K562 (cell line): ENCODE measurements at regions not wholly inside any gene's neighbourhood (a gene's known extent, or its start where the extent isn't known, plus 50 kb on each side); places are given as distances from the start of the nearest gene placed in this dataset.
A peak's percentile ranks its signal among the peaks of the same experiment; 100 is the strongest.

Experiments used
- ERF ChIP-seq: fragments of 450-650 bp; formaldehyde crosslinking; IDR thresholded peaks from 2 replicates; pipeline ENCODE4 v1.4.0; 2020; ENCODE audit warnings: mild to moderate bottlenecking, mixed read lengths
- ESRRB ChIP-seq: fragments of 250-450 bp; sonication (Bioruptor Pico); IDR thresholded peaks from 2 replicates; pipeline ENCODE4 v1.5.0; 2020; ENCODE audit warnings: mild to moderate bottlenecking, moderate library complexity, borderline replicate concordance
- ETV5 ChIP-seq: sonication (generic); formaldehyde crosslinking; IDR thresholded peaks from 2 replicates; pipeline ENCODE4 v1.4.0; 2020; ENCODE audit warnings: low read depth, mild to moderate bottlenecking, missing genetic modification reagents
- FOXA3 ChIP-seq, 2 experiments: fragments of 450-650 bp in 1 of 2; sonication (generic) in 1 of 2; formaldehyde crosslinking; IDR thresholded peaks in 1 of 2; conservative IDR thresholded peaks in 1 of 2; 2 replicates each; pipeline versions ENCODE4 v1.4.0 to v1.8.0; 2020 to 2022; ENCODE audit warnings: mild to moderate bottlenecking in 2 of 2, missing genetic modification reagents in 1 of 2
- FOXJ2 ChIP-seq: fragments of 200-800 bp; sonication (Bioruptor generic); IDR thresholded peaks from 2 replicates; pipeline ENCODE4 v1.6.1; 2016; ENCODE audit warnings: missing genetic modification characterization, missing compliant biosample characterization
- FOXJ3 ChIP-seq: sonication (generic); formaldehyde crosslinking; IDR thresholded peaks from 2 replicates; pipeline ENCODE4 v1.4.0; 2020; ENCODE audit warnings: mild to moderate bottlenecking, missing genetic modification reagents
- FOXK1 ChIP-seq: sonication (generic); formaldehyde crosslinking; IDR thresholded peaks from 2 replicates; pipeline ENCODE4 v1.8.0; 2022; ENCODE audit warnings: missing genetic modification reagents, mild to moderate bottlenecking, borderline replicate concordance
- GTF2F1 ChIP-seq: IDR thresholded peaks from 2 replicates; pipeline ENCODE4 v1.6.1; 2011; ENCODE audit warnings: low read depth, low read length, improper control_type of control experiment
- NCOA1 ChIP-seq: fragments of 450-650 bp; IDR thresholded peaks from 2 replicates; pipeline ENCODE4 v1.6.1; 2016; ENCODE audit warnings: low read depth
- PRDM10 ChIP-seq: fragments of 450-650 bp; IDR thresholded peaks from 2 replicates; pipeline ENCODE4 v1.6.1; 2018; ENCODE audit not compliant: partially characterized antibody
- RBM17 ChIP-seq: fragments of 200-400 bp; formaldehyde crosslinking; IDR thresholded peaks from 2 replicates; pipeline ENCODE4 v1.6.1; 2017; ENCODE audit warnings: low read depth, mild to moderate bottlenecking, low read length, borderline replicate concordance
- XRCC3 ChIP-seq: fragments of 450-650 bp; IDR thresholded peaks from 2 replicates; pipeline ENCODE4 v1.6.1; 2017; ENCODE audit warnings: mild to moderate bottlenecking, moderate library complexity
- ZNF830 ChIP-seq: fragments of 250-450 bp; sonication (Bioruptor Pico); IDR thresholded peaks from 2 replicates; pipeline ENCODE4 v1.5.0; 2021; ENCODE audit warnings: mild to moderate bottlenecking
- ZSCAN32 ChIP-seq: fragments of 450-650 bp; formaldehyde crosslinking; IDR thresholded peaks from 2 replicates; pipeline ENCODE4 v1.4.0; 2020; ENCODE audit warnings: mild to moderate bottlenecking, moderate library complexity
- TF ChIP-seq, protein P1 (sequence below): sonication (generic); formaldehyde crosslinking; IDR thresholded peaks from 2 replicates; pipeline ENCODE4 v1.8.1; 2023; ENCODE audit warnings: mild to moderate bottlenecking, missing genetic modification reagents
- TF ChIP-seq, protein P2 (sequence below): sonication (generic); formaldehyde crosslinking; IDR thresholded peaks from 2 replicates; pipeline ENCODE4 v1.8.0; 2022; ENCODE audit warnings: mild to moderate bottlenecking, missing genetic modification reagents
- TF ChIP-seq, protein P3 (sequence below): sonication (generic); formaldehyde crosslinking; IDR thresholded peaks from 2 replicates; pipeline ENCODE4 v1.5.0; 2020; ENCODE audit warnings: missing genetic modification reagents

DNA sequence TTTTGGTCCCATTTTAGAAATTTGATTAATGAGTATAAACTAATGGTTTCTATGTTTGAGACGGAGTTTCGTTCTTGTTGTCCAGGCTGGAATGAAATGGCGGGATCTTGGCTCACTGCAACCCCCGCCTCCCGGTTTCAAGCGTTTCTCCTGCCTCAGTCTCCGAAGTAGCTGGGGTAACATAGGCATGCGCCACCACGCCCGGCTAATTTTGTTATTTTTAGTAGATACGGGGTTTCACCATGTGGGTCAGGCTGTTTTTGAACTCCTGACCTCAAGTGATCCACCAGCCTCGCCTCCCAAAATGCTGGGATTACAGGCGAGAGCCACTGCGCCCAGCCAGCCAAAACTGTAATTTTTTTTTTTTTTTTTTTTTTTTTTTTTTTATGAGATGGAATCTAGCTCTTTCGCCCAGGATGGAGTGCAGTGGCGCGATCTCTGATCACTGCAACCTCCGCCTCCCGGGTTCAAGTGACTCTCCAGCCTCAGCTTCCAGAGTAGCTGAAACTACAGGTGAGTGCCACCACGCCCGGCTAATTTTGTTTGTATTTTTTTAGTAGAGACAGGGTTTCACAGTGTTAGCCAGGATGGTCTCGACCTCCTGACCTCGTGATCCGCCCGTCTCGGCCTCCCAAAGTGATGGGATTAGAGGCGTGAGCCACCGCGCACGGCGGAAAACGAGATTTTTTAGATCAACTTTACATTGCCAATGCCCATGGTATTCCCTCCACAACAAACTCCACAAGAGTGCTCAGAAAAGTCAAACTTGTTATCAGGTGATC lies 127.8 kb downstream of the HFE start (continued):
- TF ChIP-seq PRDM10 (no peak), ETV5 (CRISPR knock-in tag) (no peak), RBM17 (no peak), FOXA3 (CRISPR knock-in tag; conservative IDR thresholded peaks at IDR 0.05 in 1 of 2, IDR thresholded peaks at IDR 0.05 in 1 of 2) (no peak), NCOA1 (no peak), FOXJ2 (tag) (no peak), FOXJ3 (CRISPR knock-in tag) (no peak), ERF (CRISPR knock-in tag) (peak; percentile 64; the same call in 1 of the 2 replicates), ZNF830 (CRISPR knock-in tag) (no peak), ESRRB (CRISPR knock-in tag) (peak; percentile 57; the same call in 1 of the 2 replicates), GTF2F1 (0 out of 2 replicates have a peak, but pooled peaks have one; percentile 20), XRCC3 (no peak), ZSCAN32 (no peak), FOXK1 (CRISPR knock-in tag) (no peak; the same call in 1 of the 2 replicates)
- TF ChIP-seq, protein P1, sequence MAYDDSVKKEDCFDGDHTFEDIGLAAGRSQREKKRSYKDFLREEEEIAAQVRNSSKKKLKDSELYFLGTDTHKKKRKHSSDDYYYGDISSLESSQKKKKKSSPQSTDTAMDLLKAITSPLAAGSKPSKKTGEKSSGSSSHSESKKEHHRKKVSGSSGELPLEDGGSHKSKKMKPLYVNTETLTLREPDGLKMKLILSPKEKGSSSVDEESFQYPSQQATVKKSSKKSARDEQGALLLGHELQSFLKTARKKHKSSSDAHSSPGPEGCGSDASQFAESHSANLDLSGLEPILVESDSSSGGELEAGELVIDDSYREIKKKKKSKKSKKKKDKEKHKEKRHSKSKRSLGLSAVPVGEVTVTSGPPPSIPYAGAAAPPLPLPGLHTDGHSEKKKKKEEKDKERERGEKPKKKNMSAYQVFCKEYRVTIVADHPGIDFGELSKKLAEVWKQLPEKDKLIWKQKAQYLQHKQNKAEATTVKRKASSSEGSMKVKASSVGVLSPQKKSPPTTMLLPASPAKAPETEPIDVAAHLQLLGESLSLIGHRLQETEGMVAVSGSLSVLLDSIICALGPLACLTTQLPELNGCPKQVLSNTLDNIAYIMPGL (CRISPR knock-in tag), result no peak
- TF ChIP-seq, protein P2, sequence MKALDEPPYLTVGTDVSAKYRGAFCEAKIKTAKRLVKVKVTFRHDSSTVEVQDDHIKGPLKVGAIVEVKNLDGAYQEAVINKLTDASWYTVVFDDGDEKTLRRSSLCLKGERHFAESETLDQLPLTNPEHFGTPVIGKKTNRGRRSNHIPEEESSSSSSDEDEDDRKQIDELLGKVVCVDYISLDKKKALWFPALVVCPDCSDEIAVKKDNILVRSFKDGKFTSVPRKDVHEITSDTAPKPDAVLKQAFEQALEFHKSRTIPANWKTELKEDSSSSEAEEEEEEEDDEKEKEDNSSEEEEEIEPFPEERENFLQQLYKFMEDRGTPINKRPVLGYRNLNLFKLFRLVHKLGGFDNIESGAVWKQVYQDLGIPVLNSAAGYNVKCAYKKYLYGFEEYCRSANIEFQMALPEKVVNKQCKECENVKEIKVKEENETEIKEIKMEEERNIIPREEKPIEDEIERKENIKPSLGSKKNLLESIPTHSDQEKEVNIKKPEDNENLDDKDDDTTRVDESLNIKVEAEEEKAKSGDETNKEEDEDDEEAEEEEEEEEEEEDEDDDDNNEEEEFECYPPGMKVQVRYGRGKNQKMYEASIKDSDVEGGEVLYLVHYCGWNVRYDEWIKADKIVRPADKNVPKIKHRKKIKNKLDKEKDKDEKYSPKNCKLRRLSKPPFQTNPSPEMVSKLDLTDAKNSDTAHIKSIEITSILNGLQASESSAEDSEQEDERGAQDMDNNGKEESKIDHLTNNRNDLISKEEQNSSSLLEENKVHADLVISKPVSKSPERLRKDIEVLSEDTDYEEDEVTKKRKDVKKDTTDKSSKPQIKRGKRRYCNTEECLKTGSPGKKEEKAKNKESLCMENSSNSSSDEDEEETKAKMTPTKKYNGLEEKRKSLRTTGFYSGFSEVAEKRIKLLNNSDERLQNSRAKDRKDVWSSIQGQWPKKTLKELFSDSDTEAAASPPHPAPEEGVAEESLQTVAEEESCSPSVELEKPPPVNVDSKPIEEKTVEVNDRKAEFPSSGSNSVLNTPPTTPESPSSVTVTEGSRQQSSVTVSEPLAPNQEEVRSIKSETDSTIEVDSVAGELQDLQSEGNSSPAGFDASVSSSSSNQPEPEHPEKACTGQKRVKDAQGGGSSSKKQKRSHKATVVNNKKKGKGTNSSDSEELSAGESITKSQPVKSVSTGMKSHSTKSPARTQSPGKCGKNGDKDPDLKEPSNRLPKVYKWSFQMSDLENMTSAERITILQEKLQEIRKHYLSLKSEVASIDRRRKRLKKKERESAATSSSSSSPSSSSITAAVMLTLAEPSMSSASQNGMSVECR (CRISPR knock-in tag), result peak; percentile 67; the same call in 1 of the 2 replicates
- TF ChIP-seq, protein P3, sequence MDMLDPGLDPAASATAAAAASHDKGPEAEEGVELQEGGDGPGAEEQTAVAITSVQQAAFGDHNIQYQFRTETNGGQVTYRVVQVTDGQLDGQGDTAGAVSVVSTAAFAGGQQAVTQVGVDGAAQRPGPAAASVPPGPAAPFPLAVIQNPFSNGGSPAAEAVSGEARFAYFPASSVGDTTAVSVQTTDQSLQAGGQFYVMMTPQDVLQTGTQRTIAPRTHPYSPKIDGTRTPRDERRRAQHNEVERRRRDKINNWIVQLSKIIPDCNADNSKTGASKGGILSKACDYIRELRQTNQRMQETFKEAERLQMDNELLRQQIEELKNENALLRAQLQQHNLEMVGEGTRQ, result no peak; the same call in none of the 2 replicates
